HG02610 (cell line): ENCODE measurements at regions not wholly inside any gene's neighbourhood (a gene's known extent, or its start where the extent isn't known, plus 50 kb on each side); places are given as distances from the start of the nearest gene placed in this dataset.

Experiments used
- ATAC-seq: cut with Tn5 transposase; IDR thresholded peaks from one replicate; pipeline ENCODE4 v1.9.1; 2021; ENCODE audit warnings: mild to moderate bottlenecking, moderate library complexity; ENCODE audit not compliant: unreplicated experiment

DNA sequence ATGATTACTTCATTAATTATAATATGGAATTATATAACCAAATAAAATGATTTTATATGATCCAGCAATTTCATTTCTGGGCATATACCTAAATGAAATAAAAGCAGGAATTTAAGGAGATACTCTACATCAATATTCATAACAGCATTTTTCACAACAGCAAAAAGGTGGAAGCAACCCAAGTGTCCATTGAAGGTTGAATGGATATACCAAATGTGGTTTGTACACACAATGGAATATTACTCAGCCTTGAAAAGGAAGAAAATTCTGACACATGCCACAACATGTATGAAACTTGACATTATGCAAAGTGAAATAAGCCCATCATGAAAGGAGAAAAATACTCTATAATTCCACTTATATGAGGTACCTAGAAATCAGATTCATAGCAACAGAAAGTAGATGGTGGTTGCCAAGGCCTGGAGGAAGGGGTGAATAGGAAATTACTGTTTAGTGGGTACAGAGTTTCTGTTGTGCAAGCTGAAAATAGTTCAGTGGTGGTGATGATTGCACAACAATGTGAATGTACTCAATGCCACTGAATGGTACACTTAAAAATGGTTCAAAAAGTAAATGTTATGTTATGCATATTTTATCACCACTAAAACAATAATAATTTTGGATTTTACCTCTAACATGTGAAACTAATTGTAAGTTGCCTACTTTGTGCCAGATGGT, 471.5 kb downstream of the SPRY1 start:
- no peak for ATAC-seq

DNA sequence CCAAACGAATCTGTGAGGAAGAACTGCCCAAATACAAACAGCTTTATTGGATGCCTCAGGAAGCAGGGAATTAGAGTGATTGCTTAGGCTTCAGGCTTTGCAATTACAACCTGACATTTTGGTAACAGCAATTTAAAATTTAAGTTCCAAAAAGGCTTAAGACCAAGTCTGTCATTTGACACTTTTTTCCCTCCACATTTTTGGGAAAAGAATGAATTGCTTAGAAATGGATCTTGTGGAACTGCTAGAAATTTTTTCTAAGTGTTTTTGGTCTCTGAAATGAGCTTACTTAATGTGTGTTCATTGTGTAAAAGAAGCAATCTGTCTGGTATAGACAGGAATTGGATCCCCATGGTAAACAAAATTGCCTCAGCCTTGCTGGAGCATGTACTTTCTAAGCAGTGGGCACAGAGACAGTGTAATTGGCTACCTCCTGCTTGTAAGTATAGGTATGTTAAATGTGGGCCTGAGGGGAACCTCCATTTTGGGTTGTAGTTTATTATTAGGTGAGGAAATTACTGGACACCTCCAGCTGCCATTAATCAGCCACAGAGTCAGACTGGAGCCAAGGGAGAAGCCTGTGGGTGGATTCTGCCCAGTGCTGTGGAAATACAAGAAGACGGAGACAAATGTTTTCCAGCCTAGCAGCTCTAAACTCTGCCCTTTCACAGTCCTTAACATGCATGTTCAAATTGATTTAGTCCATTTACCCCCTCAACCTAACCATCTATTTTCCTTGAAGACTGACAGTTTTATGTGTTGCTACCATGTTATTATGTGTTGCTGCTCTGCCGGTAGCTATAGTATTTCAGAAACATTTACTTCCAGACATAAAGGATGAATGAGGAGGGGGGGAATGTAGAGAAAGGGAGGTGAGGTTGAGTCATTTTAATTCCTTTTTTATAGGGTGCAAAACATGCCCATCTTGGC, 473.0 kb downstream of the SPRY1 start:
- no peak for ATAC-seq

DNA sequence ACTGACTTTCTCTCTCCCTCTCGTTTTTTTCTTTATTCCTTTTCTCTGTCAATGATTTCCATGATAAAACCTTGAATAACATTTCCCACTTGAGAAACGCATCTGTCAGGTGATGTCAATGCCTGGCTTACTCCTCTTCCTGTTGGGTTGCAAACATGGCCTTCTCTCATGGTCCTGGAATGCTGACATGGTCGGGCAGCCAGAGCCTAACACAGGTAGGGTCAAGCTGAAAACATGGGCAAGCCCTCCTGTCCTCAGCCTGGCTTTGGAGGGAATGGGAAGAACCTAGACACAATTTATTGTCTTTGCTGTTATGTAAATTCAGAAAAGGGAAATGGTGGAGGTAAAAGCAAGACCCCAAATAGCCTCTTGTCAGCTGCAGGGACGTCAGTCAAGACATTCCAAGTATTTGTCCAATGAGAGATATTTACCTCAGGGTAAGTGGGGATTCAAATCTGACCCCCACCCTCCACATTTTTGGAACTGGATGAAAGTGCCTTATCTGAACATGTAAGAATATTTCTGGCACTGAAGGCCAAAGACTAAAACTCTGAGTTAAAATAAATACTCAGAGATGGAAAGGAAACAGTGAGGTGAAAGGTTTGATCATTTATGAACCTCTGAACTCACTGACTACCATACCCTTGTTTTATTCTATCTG, 473.8 kb downstream of the SPRY1 start:
- no peak for ATAC-seq

DNA sequence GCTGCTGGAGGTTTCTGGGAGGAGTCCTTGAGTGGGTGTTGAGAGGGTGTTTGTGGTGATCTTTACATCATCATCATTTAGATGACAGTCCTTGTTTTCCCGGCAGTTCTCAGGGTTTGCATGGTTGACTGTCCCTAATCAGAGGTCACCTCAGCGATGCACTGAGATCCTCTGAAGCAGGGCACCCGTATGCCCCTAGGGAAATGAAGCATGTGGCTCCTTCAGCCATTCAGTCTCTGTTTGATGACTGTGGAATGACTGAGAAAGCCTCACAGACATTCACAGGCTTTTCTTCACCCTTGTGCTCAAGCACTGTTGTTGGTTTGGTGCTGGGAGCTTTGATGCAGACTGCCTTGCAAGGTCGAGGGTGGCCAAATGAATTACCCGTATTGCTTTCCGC, 474.7 kb downstream of the SPRY1 start:
- no peak for ATAC-seq

DNA sequence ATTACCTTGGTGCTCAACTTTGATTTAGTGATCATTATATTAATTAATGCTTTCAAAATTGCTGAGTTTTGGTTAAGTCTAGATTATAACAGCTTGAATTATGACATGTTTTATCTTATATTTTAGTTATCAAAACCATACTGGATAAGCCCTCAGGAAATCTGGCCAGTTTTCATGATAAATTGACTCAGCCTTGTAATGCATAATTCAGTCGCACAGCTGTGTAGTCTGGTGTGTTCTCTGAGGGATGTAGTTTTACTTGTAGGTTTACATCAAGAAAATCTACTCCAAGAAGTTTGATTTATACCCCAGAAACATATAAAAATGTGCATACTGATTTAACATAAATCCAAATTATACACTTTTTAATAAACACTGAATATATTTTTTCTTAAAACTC, 477.5 kb downstream of the SPRY1 start:
- no peak for ATAC-seq

DNA sequence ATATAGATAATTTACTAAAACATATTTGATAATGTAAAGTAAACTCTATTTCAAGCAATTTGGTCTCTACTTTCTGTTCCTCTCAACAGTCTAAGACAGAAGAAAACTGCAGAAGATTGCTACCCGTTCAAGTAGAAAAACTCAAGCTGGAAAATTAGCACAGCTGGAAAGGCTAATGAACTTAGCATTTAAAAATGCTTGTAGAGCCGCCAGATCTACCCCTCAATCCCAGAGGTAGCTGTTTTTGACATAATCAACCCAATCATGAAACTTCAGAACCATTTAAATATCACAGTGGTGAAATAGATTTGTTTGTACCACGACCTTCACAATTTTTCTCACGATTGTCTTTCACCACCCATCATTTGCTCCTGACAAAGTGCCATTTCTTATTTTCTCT, 479.5 kb downstream of the SPRY1 start:
- no peak for ATAC-seq

DNA sequence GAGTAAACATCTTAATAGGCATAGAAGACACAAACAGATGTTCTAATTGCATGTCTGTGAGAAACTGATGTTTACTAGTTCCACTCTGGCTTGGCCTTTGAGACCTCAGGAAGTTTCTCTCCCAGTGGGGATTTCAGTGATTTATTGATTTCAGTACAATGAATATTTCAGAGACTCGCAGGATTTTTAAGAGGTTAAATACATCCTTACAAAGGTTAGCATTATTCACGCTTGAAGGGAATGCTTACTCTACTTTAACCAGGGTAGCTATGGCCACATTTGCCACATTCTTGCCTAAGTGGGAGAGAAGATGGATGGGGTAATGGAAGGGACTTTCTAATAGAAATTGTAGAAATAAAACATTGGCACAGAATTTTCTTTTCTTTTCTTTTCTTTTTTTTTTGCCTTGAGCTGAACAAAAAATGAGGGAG, 480.1 kb downstream of the SPRY1 start:
- no peak for ATAC-seq

DNA sequence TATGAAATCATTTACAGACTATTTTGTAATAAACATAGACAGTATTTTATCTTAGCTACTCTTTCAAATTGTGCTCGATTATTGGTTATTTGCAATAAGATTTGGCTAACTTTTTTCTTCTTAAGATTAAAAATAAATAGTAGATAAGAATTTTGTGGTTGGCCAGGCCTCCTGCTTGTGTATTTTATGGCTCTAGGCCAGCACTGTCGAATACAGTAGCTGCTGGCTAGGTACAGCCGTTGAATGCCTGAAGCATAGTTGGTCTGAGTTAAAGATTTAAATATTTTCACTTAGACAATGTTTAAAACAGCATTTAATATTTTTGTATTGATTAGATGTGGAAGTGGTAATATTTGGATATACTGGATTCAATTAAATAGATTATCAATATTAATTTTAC, 481.0 kb downstream of the SPRY1 start:
- ATAC-seq = no peak

DNA sequence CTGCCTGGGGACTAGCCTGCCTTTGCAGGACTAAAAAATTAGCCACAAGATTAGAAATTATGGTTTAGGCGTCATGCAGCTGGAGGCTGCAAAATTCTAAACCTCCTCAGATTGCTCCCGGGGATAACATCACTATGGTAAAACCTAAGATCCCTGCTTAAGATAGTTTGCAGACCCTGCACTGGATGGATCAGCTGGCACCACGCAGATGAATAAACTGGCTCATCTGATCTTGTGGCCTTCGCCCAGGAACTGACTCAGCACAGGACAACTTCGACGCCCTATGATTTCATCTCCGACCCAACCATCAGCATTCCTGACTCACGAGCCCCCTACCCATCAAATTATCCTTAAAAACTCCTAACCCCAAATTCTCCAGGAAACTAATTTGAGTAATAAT, 482.4 kb downstream of the SPRY1 start:
- no peak for ATAC-seq

DNA sequence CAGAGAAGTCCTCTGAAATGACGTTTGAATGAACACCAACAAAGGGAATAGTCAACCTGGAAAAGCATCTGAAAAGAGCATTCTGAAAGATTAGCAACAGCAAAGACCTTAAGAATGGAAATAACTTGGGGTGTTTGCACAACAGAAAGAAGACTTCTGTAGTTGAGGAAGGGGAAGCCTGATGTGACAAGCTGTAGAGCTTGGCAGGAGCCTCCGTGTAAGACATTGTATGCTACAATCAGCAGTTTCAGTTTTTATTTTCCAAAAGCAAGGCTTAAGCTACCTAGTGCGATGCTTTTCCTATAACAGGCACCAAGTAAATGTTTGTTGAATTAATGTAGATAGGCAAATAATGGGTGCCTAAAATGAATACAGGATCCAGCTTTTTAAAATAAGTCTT, 484.0 kb downstream of the SPRY1 start:
- no peak for ATAC-seq

DNA sequence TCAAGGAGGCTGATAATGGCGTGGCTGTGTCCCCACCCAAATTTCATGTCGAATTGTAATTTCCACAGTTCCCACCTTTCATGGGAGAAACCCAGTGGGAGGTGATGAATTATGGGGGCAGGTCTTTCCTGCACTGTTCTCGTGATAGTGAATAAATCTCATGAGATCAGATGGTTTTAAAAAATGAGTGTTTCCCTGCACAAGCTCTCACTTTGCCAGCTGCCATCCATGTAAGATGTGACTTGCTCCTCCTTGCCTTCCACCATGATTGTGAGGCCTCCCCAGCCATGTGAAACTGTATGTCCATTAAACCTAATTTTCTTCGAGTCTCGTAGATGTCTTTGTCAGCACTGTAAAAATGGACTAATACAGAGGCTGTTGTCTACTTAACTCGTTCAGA, 488.3 kb downstream of the SPRY1 start:
- no peak for ATAC-seq

DNA sequence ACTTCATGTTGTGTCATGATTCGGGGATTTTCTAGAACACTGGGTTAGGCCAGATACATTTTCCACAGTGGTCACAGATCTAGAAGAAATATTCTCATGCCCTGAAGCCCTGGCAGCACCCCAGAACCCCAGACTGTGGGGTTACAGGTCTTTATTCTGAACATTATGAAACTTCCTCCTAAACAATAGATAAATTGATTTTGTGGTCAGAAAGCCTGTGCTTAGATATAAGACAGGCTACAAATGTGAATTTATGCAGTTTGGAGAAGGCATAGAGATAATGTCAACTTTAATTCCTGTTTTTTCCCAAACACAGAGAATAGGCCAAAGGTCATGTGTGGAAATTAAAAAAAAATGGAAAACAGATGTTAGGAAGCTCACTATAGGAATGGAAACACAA, 492.9 kb downstream of the SPRY1 start:
- no peak for ATAC-seq

DNA sequence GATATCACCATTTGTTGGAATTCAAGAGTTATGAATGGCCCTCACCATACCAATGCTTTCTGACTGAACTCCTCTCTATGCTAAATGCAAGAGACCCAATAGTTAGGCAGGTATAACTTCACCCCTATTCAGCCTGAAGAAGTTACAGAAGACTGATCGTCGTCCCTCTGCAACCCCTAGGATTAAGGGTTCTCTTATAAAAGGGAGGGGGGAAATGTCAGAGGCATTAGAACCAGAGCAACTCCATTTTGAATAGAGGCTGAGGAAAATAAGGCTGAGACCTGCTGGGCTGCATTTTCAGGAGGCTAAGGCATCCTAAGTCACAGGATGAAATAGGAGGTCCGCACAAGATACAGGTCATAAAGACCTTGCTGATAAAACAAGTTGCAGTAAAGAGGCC, 494.3 kb downstream of the SPRY1 start:
- no peak for ATAC-seq

DNA sequence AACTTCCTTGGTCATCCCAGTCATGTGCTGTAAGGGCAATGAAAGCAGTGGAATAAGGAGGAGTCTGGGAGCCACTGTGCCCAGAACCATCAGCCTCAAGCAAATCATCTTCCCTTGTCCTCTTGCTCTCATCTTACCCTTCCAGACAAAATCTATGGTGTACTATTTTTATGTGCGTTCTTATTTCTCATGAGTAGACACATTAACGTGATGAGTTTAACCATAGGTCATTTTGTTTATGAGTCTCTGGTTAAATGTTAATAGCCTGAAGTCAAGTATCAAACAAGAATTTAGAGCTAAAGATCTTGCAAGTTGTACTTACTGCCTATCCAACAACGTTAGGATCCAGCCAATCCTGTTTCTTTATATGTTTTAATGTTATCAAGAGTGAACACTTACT, 495.3 kb downstream of the SPRY1 start:
- no peak for ATAC-seq

DNA sequence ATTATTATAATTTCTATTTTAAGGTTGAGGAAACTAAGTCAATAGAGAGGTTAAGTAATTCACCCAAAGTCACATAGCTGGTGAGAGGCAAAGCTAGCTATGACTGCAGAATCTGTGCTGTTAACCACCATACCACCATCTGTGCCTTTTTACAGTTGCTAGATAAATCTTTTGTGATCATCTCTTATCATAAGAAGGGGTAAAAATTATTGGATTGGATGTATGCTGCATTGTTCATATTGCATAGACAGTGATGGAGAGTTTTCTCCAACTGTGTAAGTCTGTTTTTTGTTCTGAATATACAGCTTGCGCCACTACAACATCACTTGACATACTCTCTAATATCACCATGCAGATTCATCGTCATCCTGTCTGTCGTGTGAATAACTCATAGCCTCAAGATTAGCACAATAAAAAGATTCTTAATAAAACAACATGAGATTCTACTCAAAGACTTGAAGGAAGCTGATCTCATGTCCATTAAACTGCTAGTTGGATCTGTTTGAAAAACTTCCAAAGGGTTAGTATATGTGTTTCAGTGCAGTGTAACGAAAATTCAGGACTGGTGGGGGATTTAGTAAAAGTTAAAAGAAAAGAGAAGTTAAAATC, 495.9 kb downstream of the SPRY1 start:
- ATAC-seq = no peak

DNA sequence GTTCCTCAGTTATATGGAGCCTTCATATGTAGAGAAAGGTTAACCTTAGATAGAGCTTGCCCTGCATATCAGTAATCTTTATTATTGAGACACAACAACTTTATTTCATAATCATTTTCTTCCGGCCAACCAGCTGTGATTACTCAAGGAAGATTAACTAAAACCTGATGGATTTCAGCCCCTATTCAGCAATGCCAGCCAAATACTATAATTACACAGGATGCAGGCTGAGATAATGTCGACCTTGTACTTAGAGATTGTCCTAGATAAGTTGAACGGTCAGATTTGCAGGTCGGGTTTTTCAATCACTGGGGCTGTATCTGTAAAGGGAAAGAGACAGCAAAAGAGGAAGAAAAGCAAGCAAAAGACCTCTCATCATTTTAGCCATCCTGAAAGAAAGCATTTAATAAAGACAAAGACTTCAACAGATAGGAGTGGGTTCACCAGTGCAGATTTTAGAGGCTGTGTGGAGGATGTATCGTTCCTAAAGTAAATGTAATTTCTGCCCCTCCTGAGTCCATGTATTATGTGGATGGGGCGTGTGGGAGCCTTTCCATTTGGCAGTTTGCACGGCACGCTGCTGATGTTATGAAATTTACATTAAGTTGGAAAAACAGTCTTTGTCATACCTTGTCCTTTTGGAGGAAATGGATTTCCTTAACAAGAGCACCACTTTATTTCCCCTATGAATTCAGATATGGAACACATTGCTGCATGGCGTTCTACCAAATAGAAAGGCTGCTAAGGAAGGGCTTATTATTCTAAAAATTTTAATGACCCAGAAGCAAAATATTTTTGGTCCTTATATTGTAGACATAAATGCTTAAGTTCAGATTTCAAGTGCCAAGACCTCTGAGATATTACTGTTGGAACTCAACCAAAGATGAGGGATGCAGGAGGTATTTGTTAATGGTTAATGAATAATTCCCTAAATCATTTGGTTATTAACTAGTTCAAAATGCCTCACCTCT, 496.7 kb downstream of the SPRY1 start:
- no peak for ATAC-seq

DNA sequence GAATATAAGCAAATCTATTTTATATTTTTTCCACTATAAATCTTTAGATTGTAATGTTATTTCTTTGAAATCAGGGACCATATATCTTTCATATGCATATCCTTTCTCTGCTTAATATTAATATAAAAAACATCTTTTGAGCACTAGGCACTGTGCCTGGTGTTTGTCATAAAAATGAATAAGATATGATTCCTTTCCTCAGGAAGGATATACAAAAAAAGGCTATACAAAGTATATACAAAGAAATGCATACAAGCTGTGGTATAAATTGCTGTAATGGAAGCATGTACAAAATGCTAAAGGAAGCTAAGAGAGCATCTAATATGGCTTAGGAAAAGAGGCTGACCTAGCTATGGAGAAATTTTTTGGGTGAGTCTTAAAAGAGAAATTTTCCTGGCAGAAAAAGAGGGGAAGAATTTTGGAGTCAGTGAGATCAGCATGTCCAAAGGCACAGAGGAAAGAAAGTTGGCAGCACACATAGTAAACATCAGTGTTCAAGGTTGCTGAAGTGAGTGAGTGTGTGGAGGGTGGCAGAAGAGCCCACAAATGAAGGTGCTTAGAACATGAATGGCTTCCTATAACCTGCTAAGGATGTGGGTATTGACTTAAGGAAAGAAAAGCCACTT, 500.0 kb downstream of the SPRY1 start:
- no peak for ATAC-seq

DNA sequence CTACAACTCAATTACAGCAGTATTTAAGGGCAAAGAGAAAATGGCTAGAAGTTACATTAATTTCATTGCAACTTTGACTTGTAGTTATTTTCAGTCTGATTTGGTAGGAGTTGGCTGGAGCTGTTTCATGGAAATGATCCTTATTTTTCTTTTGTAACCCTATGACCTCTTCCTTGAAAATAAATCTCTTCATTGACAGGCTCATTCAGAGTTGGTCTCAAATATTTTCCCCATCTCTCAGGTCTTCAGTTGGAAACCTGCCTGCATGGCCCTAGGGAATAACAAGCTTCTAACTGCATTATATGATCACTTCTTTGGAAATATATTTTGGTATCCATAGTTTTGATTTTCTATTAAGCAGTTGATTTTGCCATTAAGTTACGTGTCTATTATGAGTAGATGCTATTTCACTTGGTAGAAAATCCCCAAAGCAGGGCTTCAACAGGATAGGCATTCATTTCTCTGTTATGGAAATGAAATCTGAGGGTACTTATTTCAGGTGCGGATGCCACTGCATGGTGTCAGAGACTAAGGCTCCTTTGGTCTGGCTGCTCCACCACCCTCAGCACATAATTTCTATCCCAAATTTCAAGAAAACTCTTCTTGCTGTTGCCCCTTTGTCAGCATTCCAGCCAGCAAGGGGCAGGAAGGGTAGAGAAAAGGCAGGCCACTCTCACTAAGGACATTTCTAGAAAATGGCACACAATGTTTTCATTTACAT, 502.5 kb downstream of the SPRY1 start:
- ATAC-seq = no peak

DNA sequence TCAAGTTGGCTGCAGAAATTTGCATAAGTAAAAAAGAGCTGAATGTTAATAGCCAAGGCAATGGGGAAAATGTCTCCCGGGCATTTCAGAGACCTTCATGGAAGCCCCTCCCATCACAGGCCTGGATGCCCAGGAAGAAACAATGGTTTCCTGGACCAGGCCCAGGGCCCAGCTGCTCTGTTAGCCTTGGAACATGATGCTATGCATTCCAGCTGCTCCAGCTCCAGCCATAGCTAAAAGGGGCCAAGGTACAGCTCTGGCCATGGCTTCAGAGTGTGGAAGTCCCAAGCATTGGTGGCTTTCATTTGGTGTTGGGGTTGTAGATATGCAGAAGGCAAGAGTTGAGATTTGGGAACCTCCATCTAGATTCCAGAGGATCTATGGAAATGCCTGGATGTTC, 508.3 kb downstream of the SPRY1 start:
- ATAC-seq = no peak
